WERI-Rb-1 (cell line): ENCODE measurements at regions not wholly inside any gene's neighbourhood (a gene's known extent, or its start where the extent isn't known, plus 50 kb on each side); places are given as distances from the start of the nearest gene placed in this dataset.
"Not testable (repeated sequence)": the region's sequence is repeated elsewhere in the genome, so short reads cannot be mapped to it uniquely, and the experiment has no call there.

Source experiments
- DNase-seq: peaks from one replicate; pipeline ENCODE4 v3.0.0-alpha.2; 2020
- H3K27ac ChIP-seq: fragments of 250-450 bp; sonication (Bioruptor Pico); 2 replicates; pipeline ENCODE4 v1.5.1; 2020; ENCODE audit warnings: mild to moderate bottlenecking, moderate library complexity
- H3K27me3 ChIP-seq: fragments of 250-450 bp; sonication (Bioruptor Pico); 2 replicates; pipeline ENCODE4 v1.5.1; 2021; ENCODE audit warnings: mild to moderate bottlenecking, low read depth, moderate library complexity; ENCODE audit not compliant: insufficient read depth, severe bottlenecking
- H3K36me3 ChIP-seq: fragments of 250-450 bp; sonication (Bioruptor Pico); 2 replicates; pipeline ENCODE4 v1.5.1; 2020; ENCODE audit warnings: mild to moderate bottlenecking, moderate library complexity
- H3K4me3 ChIP-seq: 2 replicates; pipeline ENCODE4 v1.5.1; 2011; ENCODE audit warnings: low read depth, mild to moderate bottlenecking, control low read depth, low read length
- H3K9me3 ChIP-seq: fragments of 250-450 bp; sonication (Bioruptor Pico); 2 replicates; pipeline ENCODE4 v1.5.1; 2021; ENCODE audit warnings: mild to moderate bottlenecking, moderate library complexity; ENCODE audit not compliant: severe bottlenecking
- CTCF ChIP-seq: IDR thresholded peaks from 2 replicates; pipeline ENCODE4 v1.5.1; 2011; ENCODE audit warnings: low read depth, mild to moderate bottlenecking, control low read depth, inconsistent platforms, low read length

DNA sequence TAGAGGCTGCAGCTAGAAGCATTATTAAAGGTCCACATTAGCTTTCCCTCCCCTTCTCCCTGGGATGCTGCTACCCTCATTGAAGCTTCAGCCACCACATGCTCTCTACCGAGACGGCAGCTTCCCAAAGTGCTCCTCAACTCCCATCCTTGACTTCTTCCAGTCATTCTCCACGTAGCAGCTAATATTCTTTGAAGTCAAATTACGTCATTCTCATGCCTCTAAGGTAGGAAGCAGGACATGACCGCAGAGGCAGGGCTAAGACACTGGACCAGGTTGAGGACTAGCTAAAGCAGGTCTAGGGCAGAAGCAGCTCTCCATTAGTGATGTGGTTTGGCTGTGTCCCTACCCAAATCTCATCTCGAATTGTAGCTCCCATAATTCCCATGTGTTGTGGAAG lies 128.3 kb downstream of the SHOX start:
- Histone ChIP-seq H3K9me3 (no peaks in the 10 kb centered on the region), H3K27ac (no peak overlapping the region), H3K27me3 (peaks cover 49% of the 10 kb centered on the region), H3K4me3 (no peak overlapping the region), H3K36me3 (no peaks in the 10 kb centered on the region)
- no peak for DNase-seq
- TF ChIP-seq CTCF = no peak

GRCh38 chrX:750812-751211 lies 120.2 kb downstream of the SHOX start:
- DNase-seq = no peak
- Histone ChIP-seq H3K27me3 (peaks cover 48% of the 10 kb centered on the region), H3K27ac (no peak overlapping the region), H3K4me3 (no peak overlapping the region), H3K9me3 (no peaks in the 10 kb centered on the region), H3K36me3 (no peaks in the 10 kb centered on the region)
- no peak for TF ChIP-seq CTCF

DNA sequence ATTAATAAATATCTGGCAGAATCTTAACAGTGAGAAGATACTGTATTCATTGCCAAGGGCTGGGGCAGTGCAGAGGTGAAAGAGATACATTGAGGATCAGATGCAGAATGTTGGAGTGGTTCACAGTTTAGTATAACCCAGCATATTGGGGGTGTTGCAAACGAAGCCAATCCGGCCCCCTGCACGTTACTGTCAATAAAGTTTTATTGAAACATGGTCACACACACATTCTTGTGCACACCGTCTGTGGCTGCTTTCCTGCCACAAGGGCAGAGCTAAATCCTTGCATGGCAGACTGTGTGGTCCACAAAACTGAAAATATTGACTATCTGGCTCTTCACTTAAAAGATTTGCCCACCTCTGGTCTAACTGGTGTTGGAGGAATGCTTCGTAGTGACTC lies 119.7 kb downstream of the SHOX start:
- no peaks in the 10 kb centered on the region for H3K9me3 ChIP-seq

DNA sequence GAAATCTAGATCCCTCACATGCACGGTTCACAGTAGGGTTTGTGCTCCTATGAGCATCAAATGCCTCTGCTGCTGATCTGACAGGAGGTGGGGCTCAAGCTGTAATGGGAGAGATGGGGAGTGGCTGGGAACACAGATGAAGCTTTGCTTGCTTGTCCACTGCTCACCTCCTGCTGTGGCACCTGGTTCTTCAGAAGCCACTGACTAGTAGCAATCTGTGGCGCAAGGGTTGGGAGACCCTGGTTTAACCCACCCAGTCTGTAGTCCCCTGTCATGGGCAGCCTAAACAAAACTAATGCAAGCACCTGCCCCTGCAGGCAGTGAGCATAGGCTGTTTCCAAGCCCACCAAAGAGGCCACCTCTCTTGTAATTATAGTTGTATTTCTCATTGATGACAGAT lies 116.6 kb downstream of the SHOX start:
- Histone ChIP-seq H3K36me3 (no peaks in the 10 kb centered on the region), H3K27ac (no peak overlapping the region), H3K27me3 (peaks cover 20% of the 10 kb centered on the region), H3K4me3 (no peak overlapping the region), H3K9me3 (no peaks in the 10 kb centered on the region)
- TF ChIP-seq CTCF = no peak
- DNase-seq = no peak

More for the DNA sequence above, 119.7 kb downstream of the SHOX start:
- H3K27me3 ChIP-seq = peaks cover 44% of the 10 kb centered on the region
- no peak for DNase-seq
- no peak for TF ChIP-seq CTCF
- no peak overlapping the region for H3K27ac ChIP-seq
- no peak overlapping the region for H3K4me3 ChIP-seq
- no peaks in the 10 kb centered on the region for H3K36me3 ChIP-seq

GRCh38 chrX:739611-740010 lies 109.0 kb downstream of the SHOX start:
- Histone ChIP-seq H3K9me3 (no peaks in the 10 kb centered on the region), H3K27ac (no peak overlapping the region)

GRCh38 chrX:737021-737420 lies 106.4 kb downstream of the SHOX start:
- H3K9me3 ChIP-seq, H3K36me3 ChIP-seq, DNase-seq, H3K4me3 ChIP-seq, H3K27ac ChIP-seq: not testable (repeated sequence)
- H3K27me3 ChIP-seq = peaks cover 51% of the 10 kb centered on the region

More at GRCh38 chrX:739611-740010, 109.0 kb downstream of the SHOX start:
- Histone ChIP-seq H3K27me3 (peaks cover 27% of the 10 kb centered on the region), H3K4me3 (no peak overlapping the region), H3K36me3 (no peaks in the 10 kb centered on the region)
- no peak for TF ChIP-seq CTCF
- DNase-seq = no peak
